Activated T-cell treated with anti-CD3 and anti-CD28 coated beads, Interleukin-2, amount 50 U/mL, for 72 hours (primary cell): ENCODE measurements at regions not wholly inside any gene's neighbourhood (a gene's known extent, or its start where the extent isn't known, plus 50 kb on each side); places are given as distances from the start of the nearest gene placed in this dataset.

Source experiments
- ATAC-seq, 2 donors: fragments of 150-1000 bp; cut with Tn5 transposase; replicated peaks in 1 of 2; 2 replicates each; pipeline ENCODE4 v1.10.0; 2021; ENCODE audit warnings: moderate library complexity in 2 of 2, mild to moderate bottlenecking in 1 of 2
- DNase-seq, 2 donors: peaks; one replicate each; pipeline ENCODE4 v3.0.0; 2021 to 2022; ENCODE audit warnings: mixed read lengths in 1 of 2
- H3K27ac Mint-ChIP-seq: one replicate; pipeline ENCODE4 v1.8.0; 2022; ENCODE audit warnings: mild to moderate bottlenecking, moderate library complexity, mixed read lengths
- H3K27me3 Mint-ChIP-seq: one replicate; pipeline ENCODE4 v1.8.0; 2022; ENCODE audit warnings: low read depth, mixed read lengths
- H3K36me3 Mint-ChIP-seq, 2 donors: one replicate each; pipeline ENCODE4 v1.8.0; 2022; ENCODE audit warnings: mixed read lengths in 2 of 2, mild to moderate bottlenecking in 1 of 2; ENCODE audit not compliant: insufficient read depth in 2 of 2
- H3K4me1 Mint-ChIP-seq: one replicate; pipeline ENCODE4 v1.8.0; 2022; ENCODE audit warnings: low read depth, mixed read lengths
- H3K4me3 Mint-ChIP-seq, 2 donors: one replicate each; pipeline ENCODE4 v1.8.0; 2022; ENCODE audit warnings: mild to moderate bottlenecking in 2 of 2, mixed read lengths in 2 of 2, moderate library complexity in 2 of 2
- H3K9me3 Mint-ChIP-seq, 2 donors: one replicate each; pipeline ENCODE4 v1.8.0; 2022; ENCODE audit warnings: mixed read lengths in 2 of 2

DNA sequence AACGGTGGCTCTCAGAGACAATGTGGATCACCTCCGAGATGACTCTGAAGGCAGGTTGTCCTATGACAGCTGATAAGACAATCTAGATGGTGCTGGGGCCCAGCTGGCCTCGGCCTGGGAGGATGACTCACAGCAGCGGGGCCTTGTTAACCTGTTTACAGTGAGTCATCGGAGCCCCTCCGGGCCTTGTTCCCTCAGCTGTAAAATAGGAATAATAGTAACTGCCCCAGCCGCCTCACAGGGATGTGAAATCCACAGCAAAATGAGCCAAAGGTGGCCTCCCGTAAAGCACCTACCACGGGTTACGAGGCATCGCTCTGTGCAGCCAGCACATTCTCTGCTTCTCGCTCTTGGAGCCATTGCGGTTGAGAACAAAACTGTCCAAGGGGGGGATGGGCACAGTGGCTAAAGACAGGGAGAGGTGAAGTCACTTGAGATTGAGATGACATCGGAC is 88.6 kb upstream of the RASGRF1 start:
- Mint-ChIP-seq H3K9me3 (no peaks in the 10 kb centered on the region), H3K27me3 (peaks cover 27% of the 10 kb centered on the region), H3K36me3 (no peaks in the 10 kb centered on the region), H3K4me3 (no peak overlapping the region), H3K27ac (no peak overlapping the region), H3K4me1 (no peaks in the 10 kb centered on the region)
- DNase-seq (no peak), ATAC-seq (no peak)

DNA sequence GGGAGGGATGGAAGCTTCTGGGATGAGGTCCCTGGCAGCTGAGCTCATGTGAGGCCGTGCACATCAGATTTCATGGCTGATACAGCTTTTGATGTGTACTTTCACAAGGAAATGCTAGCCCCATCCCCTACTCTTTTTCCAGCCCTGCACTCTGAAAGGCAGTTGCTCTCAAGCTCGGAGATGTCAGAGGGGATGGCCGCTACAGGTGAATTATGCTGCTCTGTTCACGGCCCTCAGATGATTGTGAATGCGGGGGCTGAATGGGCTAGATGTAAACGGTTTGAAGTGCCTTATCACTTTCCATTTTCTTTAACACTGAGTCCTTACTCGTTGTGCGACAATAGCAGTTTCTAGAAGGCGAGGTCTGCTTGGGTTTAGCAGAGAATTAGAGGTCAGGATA is 88.0 kb upstream of the RASGRF1 start:
- peaks cover 27% of the 10 kb centered on the region for H3K27me3 Mint-ChIP-seq
- DNase-seq = no peak
- H3K36me3 Mint-ChIP-seq = no peaks in the 10 kb centered on the region
- no peak for ATAC-seq
- H3K4me3 Mint-ChIP-seq = no peak overlapping the region
- no peaks in the 10 kb centered on the region for H3K4me1 Mint-ChIP-seq
- no peaks in the 10 kb centered on the region for H3K9me3 Mint-ChIP-seq
- no peak overlapping the region for H3K27ac Mint-ChIP-seq

DNA sequence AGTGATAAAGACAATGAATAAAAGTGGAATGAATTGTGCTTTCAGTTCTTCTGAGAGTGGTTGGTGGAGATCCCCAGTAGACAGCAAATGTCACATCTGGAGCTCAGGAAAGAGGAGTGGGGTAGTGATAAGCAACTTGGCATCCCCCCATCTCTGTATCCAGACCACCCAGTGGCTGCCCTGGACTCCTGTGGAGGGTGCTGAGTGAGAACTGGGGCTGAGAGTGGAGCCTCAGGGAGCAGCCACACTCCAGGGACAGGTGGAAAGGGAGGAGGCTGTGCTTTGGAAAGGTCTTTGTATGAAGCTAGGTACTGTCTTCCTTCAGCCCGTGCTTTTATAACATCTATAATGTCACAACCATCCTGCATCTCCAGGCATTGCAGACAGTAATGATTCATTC is 85.6 kb upstream of the RASGRF1 start:
- no peaks in the 10 kb centered on the region for H3K4me1 Mint-ChIP-seq
- H3K27ac Mint-ChIP-seq = no peak overlapping the region
- DNase-seq (no peak), ATAC-seq (no peak)
- H3K9me3 Mint-ChIP-seq = no peaks in the 10 kb centered on the region
- H3K36me3 Mint-ChIP-seq = no peaks in the 10 kb centered on the region
- H3K4me3 Mint-ChIP-seq = no peak overlapping the region
- H3K27me3 Mint-ChIP-seq = peaks cover 29% of the 10 kb centered on the region

DNA sequence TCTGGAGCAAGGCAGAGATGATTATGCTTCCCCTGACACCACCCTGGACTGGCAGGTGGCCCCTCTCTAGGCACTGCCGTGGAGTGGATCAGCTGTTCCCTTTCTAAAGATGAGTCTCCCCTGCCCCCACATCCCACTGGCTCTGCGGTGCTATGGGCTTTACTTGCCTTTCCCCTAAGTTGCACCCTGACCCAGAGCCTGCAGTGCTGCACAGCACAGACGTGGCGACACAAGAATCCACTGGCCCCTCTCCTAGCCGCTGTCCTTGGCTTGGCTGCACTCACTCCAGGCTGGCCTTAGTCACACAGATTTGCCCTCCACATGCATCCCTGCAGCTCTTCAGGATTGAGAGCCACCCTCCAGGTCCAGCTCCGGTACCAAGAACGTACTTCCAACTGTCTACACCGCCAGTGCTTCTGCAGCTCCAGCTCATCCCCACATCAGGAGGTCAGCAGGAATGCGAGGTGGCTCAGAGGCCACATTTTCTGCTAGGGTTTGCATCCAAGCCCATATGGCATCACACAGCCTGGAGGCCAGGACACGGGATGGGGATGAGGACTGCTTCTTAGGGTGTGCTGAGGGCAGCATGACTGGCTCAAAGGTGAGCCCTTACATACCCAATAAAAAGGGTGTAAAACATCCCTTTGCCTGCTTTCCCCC is 82.4 kb upstream of the RASGRF1 start:
- H3K4me1 Mint-ChIP-seq = no peaks in the 10 kb centered on the region
- H3K9me3 Mint-ChIP-seq = no peaks in the 10 kb centered on the region
- no peaks in the 10 kb centered on the region for H3K36me3 Mint-ChIP-seq
- ATAC-seq = no peak
- no peak overlapping the region for H3K4me3 Mint-ChIP-seq
- H3K27me3 Mint-ChIP-seq = peaks cover 50% of the 10 kb centered on the region
- H3K27ac Mint-ChIP-seq = no peak overlapping the region
- DNase-seq = no peak

DNA sequence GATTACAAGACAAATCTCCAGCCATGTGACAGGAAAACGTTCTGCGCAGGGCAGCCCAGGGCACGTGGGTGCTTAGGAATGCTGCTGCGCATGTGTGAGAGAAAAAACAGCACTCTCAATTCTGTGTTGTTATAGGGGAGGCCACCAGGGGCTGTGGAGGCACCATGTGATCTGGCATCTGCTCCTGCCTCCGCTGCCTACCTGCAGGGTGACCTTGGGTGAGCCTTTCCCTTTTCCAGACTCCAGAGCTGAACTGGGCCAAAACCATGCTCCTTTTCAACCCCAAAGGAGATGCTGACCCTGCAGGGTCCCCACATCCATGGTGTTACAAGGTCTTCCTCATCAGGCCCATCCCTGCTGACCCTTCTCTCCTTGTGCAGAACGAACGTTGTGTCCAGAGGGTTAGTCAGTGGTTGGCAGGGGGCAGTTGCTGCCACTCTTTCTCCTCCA is 81.5 kb upstream of the RASGRF1 start:
- ATAC-seq (no peak), DNase-seq (no peak)
- no peak overlapping the region for H3K4me3 Mint-ChIP-seq
- H3K9me3 Mint-ChIP-seq = no peaks in the 10 kb centered on the region
- peaks cover 50% of the 10 kb centered on the region for H3K27me3 Mint-ChIP-seq
- H3K36me3 Mint-ChIP-seq = no peaks in the 10 kb centered on the region
- H3K27ac Mint-ChIP-seq = no peak overlapping the region
- no peaks in the 10 kb centered on the region for H3K4me1 Mint-ChIP-seq

DNA sequence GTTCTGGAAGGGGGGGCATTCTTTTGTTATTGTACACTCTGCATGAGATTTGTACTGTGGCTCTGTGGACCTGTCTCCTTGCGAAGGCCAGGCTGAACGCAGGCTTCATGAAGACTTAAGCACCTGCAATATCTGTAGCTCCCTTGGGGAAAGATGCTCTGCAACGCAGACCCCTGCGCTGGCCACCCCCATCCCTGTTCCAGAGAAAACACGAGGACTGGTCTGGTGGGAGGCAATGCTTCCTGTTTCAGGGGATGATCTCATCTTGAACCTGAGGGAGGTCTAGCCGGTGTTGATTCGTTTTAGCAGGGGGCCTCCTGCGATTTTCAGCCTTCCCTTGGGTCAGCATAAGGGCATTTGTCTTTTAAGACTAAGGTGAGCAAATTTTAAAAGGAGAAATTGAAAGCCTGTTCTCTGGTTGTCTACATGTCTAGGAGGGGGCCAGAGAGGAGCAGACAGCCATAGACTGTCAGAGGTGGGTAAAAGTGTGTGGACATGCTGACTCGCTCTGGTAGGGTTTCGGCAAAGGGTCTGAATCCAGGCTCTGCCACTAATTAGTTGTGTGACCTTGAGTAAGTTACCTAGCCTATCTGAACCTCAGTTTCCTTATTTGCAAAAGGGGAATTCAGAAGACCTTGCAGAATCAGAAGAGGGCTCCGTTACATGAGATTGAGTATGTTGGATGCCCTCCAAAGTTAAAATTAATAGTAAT is 80.9 kb upstream of the RASGRF1 start:
- no peaks in the 10 kb centered on the region for H3K4me1 Mint-ChIP-seq
- no peak overlapping the region for H3K27ac Mint-ChIP-seq
- DNase-seq = no peak
- ATAC-seq = no peak
- H3K4me3 Mint-ChIP-seq = no peak overlapping the region
- H3K9me3 Mint-ChIP-seq = no peaks in the 10 kb centered on the region
- peaks cover 47% of the 10 kb centered on the region for H3K27me3 Mint-ChIP-seq
- no peaks in the 10 kb centered on the region for H3K36me3 Mint-ChIP-seq

- no peak for DNase-seq
- Mint-ChIP-seq H3K9me3 (no peaks in the 10 kb centered on the region), H3K36me3 (no peaks in the 10 kb centered on the region), H3K27ac (no peak overlapping the region), H3K27me3 (peaks cover 35% of the 10 kb centered on the region), H3K4me1 (no peaks in the 10 kb centered on the region), H3K4me3 (no peak overlapping the region)
- no peak for ATAC-seq
These were observed 79.7 kb upstream of the RASGRF1 start for GRCh38 chr15:79170256-79170664.

GRCh38 chr15:79169526-79170133 is 79.0 kb upstream of the RASGRF1 start:
- H3K4me3 Mint-ChIP-seq = no peak overlapping the region
- DNase-seq (no peak), ATAC-seq (no peak)
- no peaks in the 10 kb centered on the region for H3K9me3 Mint-ChIP-seq
- H3K36me3 Mint-ChIP-seq = no peaks in the 10 kb centered on the region
- peaks cover 34% of the 10 kb centered on the region for H3K27me3 Mint-ChIP-seq
- H3K27ac Mint-ChIP-seq = no peak overlapping the region
- H3K4me1 Mint-ChIP-seq = no peaks in the 10 kb centered on the region

- Mint-ChIP-seq H3K4me1 (no peaks in the 10 kb centered on the region), H3K9me3 (no peaks in the 10 kb centered on the region), H3K27me3 (peaks cover 39% of the 10 kb centered on the region), H3K4me3 (no peak overlapping the region), H3K36me3 (no peaks in the 10 kb centered on the region), H3K27ac (no peak overlapping the region)
- DNase-seq (no peak), ATAC-seq (no peak)
These were observed 78.4 kb upstream of the RASGRF1 start for GRCh38 chr15:79168922-79169456.

- H3K9me3 Mint-ChIP-seq = no peaks in the 10 kb centered on the region
- H3K27ac Mint-ChIP-seq = no peak overlapping the region
- ATAC-seq (no peak), DNase-seq (no peak)
- no peak overlapping the region for H3K4me3 Mint-ChIP-seq
- peaks cover 39% of the 10 kb centered on the region for H3K27me3 Mint-ChIP-seq
- no peaks in the 10 kb centered on the region for H3K4me1 Mint-ChIP-seq
- no peaks in the 10 kb centered on the region for H3K36me3 Mint-ChIP-seq
These were observed 77.2 kb upstream of the RASGRF1 start for GRCh38 chr15:79167776-79168175.

GRCh38 chr15:79166311-79166955 is 75.9 kb upstream of the RASGRF1 start:
- Mint-ChIP-seq H3K4me1 (no peaks in the 10 kb centered on the region), H3K27me3 (peaks cover 29% of the 10 kb centered on the region), H3K36me3 (no peaks in the 10 kb centered on the region), H3K4me3 (no peak overlapping the region), H3K9me3 (no peaks in the 10 kb centered on the region), H3K27ac (no peak overlapping the region)
- ATAC-seq = no peak
- DNase-seq = no peak

GRCh38 chr15:79164465-79164864 is 73.9 kb upstream of the RASGRF1 start:
- no peaks in the 10 kb centered on the region for H3K36me3 Mint-ChIP-seq
- H3K27ac Mint-ChIP-seq = no peak overlapping the region

GRCh38 chr15:79164043-79164442 is 73.5 kb upstream of the RASGRF1 start:
- peaks cover 12% of the 10 kb centered on the region for H3K27me3 Mint-ChIP-seq
- no peaks in the 10 kb centered on the region for H3K4me1 Mint-ChIP-seq
- no peaks in the 10 kb centered on the region for H3K36me3 Mint-ChIP-seq
- H3K9me3 Mint-ChIP-seq = no peaks in the 10 kb centered on the region
- H3K4me3 Mint-ChIP-seq = no peak overlapping the region
- DNase-seq = no peak
- ATAC-seq = no peak
- H3K27ac Mint-ChIP-seq = no peak overlapping the region

More at GRCh38 chr15:79164465-79164864, 73.9 kb upstream of the RASGRF1 start:
- Mint-ChIP-seq H3K4me1 (no peaks in the 10 kb centered on the region), H3K9me3 (no peaks in the 10 kb centered on the region), H3K27me3 (peaks cover 16% of the 10 kb centered on the region), H3K4me3 (no peak overlapping the region)
- DNase-seq (no peak), ATAC-seq (no peak)
